GM18505 (cell line): ENCODE measurements at regions not wholly inside any gene's neighbourhood (a gene's known extent, or its start where the extent isn't known, plus 50 kb on each side); places are given as distances from the start of the nearest gene placed in this dataset.

Experiments
- ATAC-seq: cut with Tn5 transposase; IDR thresholded peaks from one replicate; pipeline ENCODE4 v1.9.1; 2021; ENCODE audit not compliant: unreplicated experiment
- POLR2A ChIP-seq: IDR thresholded peaks from 4 replicates; pipeline ENCODE4 v1.6.1; 2011; ENCODE audit warnings: borderline replicate concordance; ENCODE audit not compliant: insufficient read depth, insufficient read length; ENCODE audit errors: extremely low read depth

DNA sequence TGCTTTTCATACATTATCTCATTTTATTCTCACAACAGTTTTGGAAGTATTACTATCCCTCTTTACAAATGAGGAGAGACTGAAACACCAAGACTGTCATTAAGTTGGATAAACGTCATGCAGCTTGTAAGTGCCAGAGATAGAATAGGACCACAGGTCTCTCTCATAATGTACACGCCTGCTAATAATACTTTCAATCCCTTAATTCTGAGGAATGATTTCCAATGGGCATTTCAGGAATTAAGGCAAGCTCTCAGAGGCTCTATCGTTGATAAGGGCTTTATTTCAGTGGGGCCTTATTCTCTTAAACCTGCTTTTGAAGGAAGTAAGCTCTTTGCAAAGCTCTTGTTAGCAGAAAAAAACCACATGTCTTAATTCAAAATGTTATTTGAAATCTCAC lies 229.1 kb downstream of the NFKBIZ start:
- no peak for ATAC-seq
- no peak for TF ChIP-seq POLR2A

GRCh38 chr3:102078854-102079808 lies 229.8 kb downstream of the NFKBIZ start:
- no peak for ATAC-seq

GRCh38 chr3:102079809-102080197 lies 230.5 kb downstream of the NFKBIZ start:
- ATAC-seq, result no peak
- TF ChIP-seq POLR2A, result no peak

More at GRCh38 chr3:102078854-102079808, 229.8 kb downstream of the NFKBIZ start:
- TF ChIP-seq POLR2A, result no peak

DNA sequence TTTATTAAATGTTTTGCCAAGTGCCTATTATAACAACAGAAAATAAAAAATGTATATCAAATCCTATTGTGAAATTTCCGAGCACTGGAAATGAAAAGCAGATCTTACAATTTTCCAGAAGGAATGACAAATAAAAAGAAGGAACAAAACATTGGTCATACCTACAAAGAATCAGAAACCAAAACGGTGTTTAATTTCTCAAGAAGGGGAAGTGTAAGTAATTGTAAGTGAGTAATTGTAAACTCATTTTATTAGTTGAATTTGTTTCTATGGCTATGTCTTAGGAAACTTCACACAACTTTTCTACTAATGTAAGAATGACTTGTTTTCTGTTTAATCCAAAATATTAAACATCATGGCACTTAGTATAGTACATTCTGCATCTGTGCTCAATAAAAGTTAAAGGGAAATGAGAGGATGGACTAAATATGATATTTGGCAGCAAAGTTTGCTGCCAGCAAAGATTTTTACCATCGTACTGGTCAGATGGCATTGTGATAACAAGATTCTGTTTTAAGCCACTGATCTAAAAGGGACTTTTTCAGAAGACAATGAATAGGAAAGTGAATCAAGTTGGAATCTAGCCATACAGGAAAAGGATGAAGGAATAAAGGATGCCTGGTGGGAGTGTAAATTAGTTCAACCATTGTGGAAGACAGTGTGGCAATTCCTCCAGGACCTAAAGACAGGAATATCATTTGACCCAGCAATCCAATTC lies 232.4 kb downstream of the NFKBIZ start:
- no peak for ATAC-seq
- no peak for TF ChIP-seq POLR2A

DNA sequence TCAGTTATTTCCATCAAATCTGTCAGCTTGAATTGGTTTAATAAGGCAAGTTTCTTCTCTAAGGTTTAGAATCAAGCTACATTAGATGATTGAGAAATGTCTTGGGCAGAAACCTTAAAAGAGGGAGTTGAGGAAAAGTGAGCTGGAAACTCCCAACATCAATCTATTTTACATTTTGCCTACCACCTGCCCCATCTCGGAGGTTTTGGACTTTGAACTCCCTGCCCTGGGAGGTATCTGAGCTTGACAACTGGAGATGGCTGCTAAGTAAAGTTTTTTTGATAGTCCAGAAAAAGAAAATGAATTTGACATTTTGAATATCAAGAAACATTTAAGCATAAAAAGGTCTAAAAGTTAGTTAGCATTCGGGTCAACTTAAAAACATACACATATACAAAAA lies 234.2 kb downstream of the NFKBIZ start:
- TF ChIP-seq POLR2A, result no peak
- ATAC-seq, result no peak

GRCh38 chr3:102084006-102084405 lies 234.7 kb downstream of the NFKBIZ start:
- ATAC-seq, result no peak
- TF ChIP-seq POLR2A, result no peak

DNA sequence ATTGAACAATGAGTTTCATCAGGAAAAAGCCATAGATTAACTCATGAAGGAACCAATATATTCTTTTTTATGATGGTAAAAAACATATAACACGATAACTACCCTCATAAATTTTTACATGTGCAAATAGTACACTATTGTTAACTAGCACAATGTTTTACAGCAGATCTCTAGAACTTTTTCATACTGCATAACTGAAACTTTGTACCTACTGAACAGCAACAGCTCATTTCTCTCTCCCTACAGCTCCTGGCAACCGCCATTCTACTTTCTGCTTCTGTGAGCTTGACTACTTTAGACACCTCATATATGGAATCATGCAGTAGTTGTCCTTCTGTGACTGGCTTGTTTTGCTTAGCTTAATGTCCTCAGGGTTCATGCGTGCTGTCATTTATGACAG lies 235.4 kb downstream of the NFKBIZ start:
- ATAC-seq, result no peak
- no peak for TF ChIP-seq POLR2A

- TF ChIP-seq POLR2A, result no peak
- no peak for ATAC-seq
These were observed 236.3 kb downstream of the NFKBIZ start for GRCh38 chr3:102085431-102086176.

- ATAC-seq, result no peak
- no peak for TF ChIP-seq POLR2A
These were observed 237.9 kb downstream of the NFKBIZ start for GRCh38 chr3:102087236-102087635.

DNA sequence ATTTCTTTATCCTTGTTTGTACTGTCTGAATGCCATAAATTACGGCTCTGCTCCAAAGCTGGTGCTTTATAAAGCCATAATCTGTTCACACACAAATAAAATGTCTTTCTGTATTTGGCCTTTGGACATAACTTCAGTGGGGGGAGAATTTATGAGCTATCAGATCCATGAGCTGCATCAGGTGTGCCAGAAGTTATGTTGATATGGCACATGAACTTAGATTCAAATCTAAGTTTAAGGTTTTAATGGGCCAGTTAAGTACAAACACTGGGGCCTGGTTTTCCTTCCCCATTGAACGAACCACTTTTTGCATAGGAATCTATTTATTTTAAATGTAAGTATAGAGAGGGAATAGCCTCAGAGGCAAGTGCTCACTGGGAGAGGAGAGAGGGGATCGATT lies 239.9 kb downstream of the NFKBIZ start:
- ATAC-seq, result no peak
- TF ChIP-seq POLR2A, result no peak

DNA sequence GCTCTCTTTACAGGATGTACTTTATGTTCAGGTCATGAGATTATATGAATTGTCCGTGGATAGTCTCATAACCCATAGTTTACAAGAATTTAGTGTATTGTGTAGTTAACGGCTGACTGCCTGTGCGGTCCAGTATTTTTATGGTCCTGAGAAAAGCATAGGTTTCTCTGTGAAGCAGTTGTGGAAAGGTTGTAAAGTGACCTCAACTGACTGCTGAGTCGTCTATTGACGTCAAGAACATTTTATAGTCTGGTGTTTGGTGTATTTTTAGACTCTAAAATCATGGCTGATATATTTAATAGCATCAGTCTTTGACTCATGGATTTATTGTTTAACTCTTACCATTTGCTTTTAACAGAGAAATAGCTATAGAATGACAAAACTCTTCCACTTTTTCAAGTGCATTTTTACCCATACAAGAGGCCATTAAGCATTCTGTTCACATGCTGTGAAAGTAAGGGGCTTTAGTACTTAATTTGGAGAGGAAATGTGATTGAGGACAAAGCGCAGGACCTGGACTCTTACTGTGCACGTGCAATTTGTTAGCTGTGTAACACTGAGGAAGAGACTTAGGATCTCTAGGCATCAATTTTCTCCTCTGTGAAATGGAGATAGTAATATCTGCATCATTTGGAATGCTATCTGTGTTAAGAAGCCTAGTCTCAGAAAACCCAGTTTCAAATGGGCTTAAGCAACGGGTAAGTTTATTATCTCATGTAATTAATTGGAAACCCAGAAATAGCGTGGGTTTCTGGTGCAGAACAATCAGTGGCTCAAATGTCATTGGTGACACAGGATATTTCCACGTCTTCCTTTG lies 240.8 kb downstream of the NFKBIZ start:
- ATAC-seq, result no peak
- no peak for TF ChIP-seq POLR2A

DNA sequence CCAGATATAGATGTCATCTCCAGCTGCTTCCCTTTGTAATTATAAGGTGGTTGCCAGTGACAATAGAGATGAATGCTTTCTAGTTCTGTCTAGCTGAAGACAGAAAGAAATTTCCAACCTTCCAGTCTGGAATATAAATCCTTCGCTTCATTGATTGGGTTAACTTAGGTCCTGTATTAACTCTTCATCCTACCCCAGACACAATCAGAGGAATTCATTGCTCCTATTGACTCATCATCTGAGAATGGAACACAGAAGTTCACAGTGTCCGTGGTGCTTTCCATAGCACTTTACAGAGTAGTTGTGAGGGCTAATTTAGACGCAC lies 241.4 kb downstream of the NFKBIZ start:
- TF ChIP-seq POLR2A, result no peak
- ATAC-seq, result no peak

DNA sequence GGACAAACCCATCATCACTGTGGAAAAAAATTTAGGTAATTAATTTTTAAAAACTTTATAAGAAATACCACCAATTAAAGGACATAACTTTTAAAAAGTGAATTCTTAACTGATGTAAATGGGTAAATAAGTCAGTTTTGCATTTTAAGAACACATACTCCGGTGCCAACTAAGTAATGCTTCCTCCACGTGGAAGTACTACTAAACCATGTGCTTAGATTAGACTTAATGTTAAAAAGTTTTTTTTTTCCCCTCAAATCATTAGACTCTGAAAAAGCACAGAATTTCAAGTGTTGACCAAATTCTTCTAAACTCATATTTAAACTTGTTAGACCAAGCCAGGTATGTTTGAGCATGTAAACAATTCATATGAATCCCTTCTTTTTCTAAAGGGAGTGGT lies 242.0 kb downstream of the NFKBIZ start:
- ATAC-seq, result no peak
- no peak for TF ChIP-seq POLR2A
